Caco-2 (cell line): ENCODE measurements at regions not wholly inside any gene's neighbourhood (a gene's known extent, or its start where the extent isn't known, plus 50 kb on each side); places are given as distances from the start of the nearest gene placed in this dataset.

Source experiments
- BruUV-seq: library from RNA; stranded (reverse); fragments of 400-500 nt; replicated peaks from 2 replicates; lab custom pipeline; 2021; lab: Mats Ljungman, UMichigan
- CTCF ChIA-PET: fragments of 300-600 bp; sonication (Branson Sonifier 250); formaldehyde crosslinking; loops from one replicate; lab custom pipeline; 2022; ENCODE audit warnings: antibody characterized with exemption; lab: Charles Lee
- POLR2A ChIA-PET: fragments of 300-600 bp; sonication (Branson Sonifier 250); formaldehyde crosslinking; loops from one replicate; lab custom pipeline; 2022; ENCODE audit warnings: antibody characterized with exemption; lab: Charles Lee
- DNase-seq, 2 experiments: peaks; one replicate each; pipeline versions ENCODE4 v3.0.0 to v3.0.0-alpha.2; 2020 to 2022
- H3K27me3 ChIP-seq: replicated peaks from 2 replicates; pipeline ENCODE4 v1.6.0; 2011; ENCODE audit warnings: low read length; ENCODE audit not compliant: control insufficient read depth, insufficient read depth
- H3K36me3 ChIP-seq: 2 replicates; pipeline ENCODE4 v1.5.1; 2011; ENCODE audit warnings: low read length; ENCODE audit not compliant: control insufficient read depth, insufficient read depth
- H3K4me1 ChIP-seq: fragments of 250-450 bp; sonication (Bioruptor Pico); 2 replicates; pipeline ENCODE4 v1.5.1; 2020; ENCODE audit warnings: mild to moderate bottlenecking
- H3K4me3 ChIP-seq: 2 replicates; pipeline ENCODE4 v1.5.1; 2011; ENCODE audit warnings: low read depth, mild to moderate bottlenecking, control low read depth, low read length
- H3K9me3 ChIP-seq: fragments of 250-450 bp; sonication (Bioruptor Pico); 2 replicates; pipeline ENCODE4 v1.5.1; 2020; ENCODE audit warnings: mild to moderate bottlenecking, moderate library complexity
- H3K27ac Mint-ChIP-seq: one replicate; pipeline ENCODE4 v1.8.0; 2022; ENCODE audit warnings: mixed read lengths; ENCODE audit not compliant: unreplicated experiment
- H3K27me3 Mint-ChIP-seq: one replicate; pipeline ENCODE4 v1.8.0; 2022; ENCODE audit warnings: mixed read lengths; ENCODE audit not compliant: insufficient read depth, unreplicated experiment
- H3K36me3 Mint-ChIP-seq: one replicate; pipeline ENCODE4 v1.8.0; 2022; ENCODE audit warnings: mild to moderate bottlenecking, mixed read lengths; ENCODE audit not compliant: insufficient read depth, unreplicated experiment
- H3K4me1 Mint-ChIP-seq: one replicate; pipeline ENCODE4 v1.8.0; 2022; ENCODE audit warnings: low read depth, mixed read lengths; ENCODE audit not compliant: unreplicated experiment
- H3K4me3 Mint-ChIP-seq: one replicate; pipeline ENCODE4 v1.8.0; 2022; ENCODE audit warnings: mild to moderate bottlenecking, moderate library complexity, mixed read lengths; ENCODE audit not compliant: unreplicated experiment
- H3K9me3 Mint-ChIP-seq: one replicate; pipeline ENCODE4 v1.8.0; 2022; ENCODE audit warnings: mixed read lengths; ENCODE audit not compliant: unreplicated experiment
- intact Hi-C: fragments of 100-400 bp; cut with micrococcal nuclease; formaldehyde crosslinking; loops from one replicate; pipeline ENCODE4 v1.10.0; 2022; ENCODE audit not compliant: unreplicated experiment
- TF ChIP-seq, protein P1 (sequence below), 2 experiments: fragments of 200-600 bp in 1 of 2; IDR thresholded peaks; 1 replicate in 1 of 2; 2 replicates in 1 of 2; pipeline versions ENCODE4 v1.5.1 to v1.8.0; 2011 to 2022; ENCODE audit warnings: antibody characterized with exemption in 1 of 2, control low read depth in 1 of 2, inconsistent platforms in 1 of 2, low read depth in 1 of 2, low read length in 1 of 2, mild to moderate bottlenecking in 1 of 2, moderate library complexity in 1 of 2; ENCODE audit not compliant: insufficient read depth in 1 of 2, severe bottlenecking in 1 of 2, unreplicated experiment in 1 of 2

GRCh38 chr22:48234011-48234410 is 1471.6 kb downstream of the TBC1D22A start:
- Histone ChIP-seq H3K9me3 (no peaks in the 10 kb centered on the region), H3K4me3 (no peak overlapping the region), H3K4me1 (no peaks in the 10 kb centered on the region), H3K36me3 (no peaks in the 10 kb centered on the region), H3K27me3 (no peaks in the 10 kb centered on the region)
- no peak overlapping the region for H3K27ac Mint-ChIP-seq
- H3K27me3 Mint-ChIP-seq: no peaks in the 10 kb centered on the region
- peaks cover 36% of the 10 kb centered on the region for H3K9me3 Mint-ChIP-seq
- intact Hi-C loops: no loop called here
- TF ChIP-seq, protein P1, sequence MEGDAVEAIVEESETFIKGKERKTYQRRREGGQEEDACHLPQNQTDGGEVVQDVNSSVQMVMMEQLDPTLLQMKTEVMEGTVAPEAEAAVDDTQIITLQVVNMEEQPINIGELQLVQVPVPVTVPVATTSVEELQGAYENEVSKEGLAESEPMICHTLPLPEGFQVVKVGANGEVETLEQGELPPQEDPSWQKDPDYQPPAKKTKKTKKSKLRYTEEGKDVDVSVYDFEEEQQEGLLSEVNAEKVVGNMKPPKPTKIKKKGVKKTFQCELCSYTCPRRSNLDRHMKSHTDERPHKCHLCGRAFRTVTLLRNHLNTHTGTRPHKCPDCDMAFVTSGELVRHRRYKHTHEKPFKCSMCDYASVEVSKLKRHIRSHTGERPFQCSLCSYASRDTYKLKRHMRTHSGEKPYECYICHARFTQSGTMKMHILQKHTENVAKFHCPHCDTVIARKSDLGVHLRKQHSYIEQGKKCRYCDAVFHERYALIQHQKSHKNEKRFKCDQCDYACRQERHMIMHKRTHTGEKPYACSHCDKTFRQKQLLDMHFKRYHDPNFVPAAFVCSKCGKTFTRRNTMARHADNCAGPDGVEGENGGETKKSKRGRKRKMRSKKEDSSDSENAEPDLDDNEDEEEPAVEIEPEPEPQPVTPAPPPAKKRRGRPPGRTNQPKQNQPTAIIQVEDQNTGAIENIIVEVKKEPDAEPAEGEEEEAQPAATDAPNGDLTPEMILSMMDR (IDR thresholded peaks at IDR 0.05; ENCODE audit: insufficient read depth in 1 of 2, low read depth in 1 of 2, low read length in 1 of 2, severe bottlenecking in 1 of 2, unreplicated experiment in 1 of 2): no peak
- BruUV-seq: no TSS peak
- DNase-seq: no peak
- no peak overlapping the region for H3K4me3 Mint-ChIP-seq
- CTCF ChIA-PET: no interaction called here
- POLR2A ChIA-PET: no interaction called here
- H3K4me1 Mint-ChIP-seq: no peaks in the 10 kb centered on the region
- H3K36me3 Mint-ChIP-seq: no peaks in the 10 kb centered on the region

- no peak for DNase-seq
- Mint-ChIP-seq H3K4me3 (no peak overlapping the region), H3K27me3 (no peaks in the 10 kb centered on the region), H3K4me1 (no peaks in the 10 kb centered on the region), H3K36me3 (no peaks in the 10 kb centered on the region), H3K9me3 (peaks cover 36% of the 10 kb centered on the region), H3K27ac (no peak overlapping the region)
- Histone ChIP-seq H3K27me3 (no peaks in the 10 kb centered on the region), H3K4me3 (no peak overlapping the region), H3K36me3 (no peaks in the 10 kb centered on the region), H3K4me1 (no peaks in the 10 kb centered on the region), H3K9me3 (no peaks in the 10 kb centered on the region)
- ChIA-PET CTCF (no interaction called here), POLR2A (no interaction called here)
- intact Hi-C loops: no loop called here
- TF ChIP-seq, protein P1 (IDR thresholded peaks at IDR 0.05; ENCODE audit: insufficient read depth in 1 of 2, low read depth in 1 of 2, low read length in 1 of 2, severe bottlenecking in 1 of 2, unreplicated experiment in 1 of 2): no peak
- BruUV-seq: no TSS peak
These were observed 1471.1 kb downstream of the TBC1D22A start for GRCh38 chr22:48233586-48233985.

- no TSS peak for BruUV-seq
- no peak overlapping the region for H3K27ac Mint-ChIP-seq
- no peak overlapping the region for H3K4me3 Mint-ChIP-seq
These were observed 1466.0 kb downstream of the TBC1D22A start for GRCh38 chr22:48228468-48228867.

More at GRCh38 chr22:48228468-48228867, 1466.0 kb downstream of the TBC1D22A start:
- intact Hi-C loops: no loop called here
- Mint-ChIP-seq H3K36me3 (no peaks in the 10 kb centered on the region), H3K27me3 (peaks cover 5% of the 10 kb centered on the region), H3K9me3 (peaks cover 19% of the 10 kb centered on the region), H3K4me1 (no peaks in the 10 kb centered on the region)
- Histone ChIP-seq H3K9me3 (no peaks in the 10 kb centered on the region), H3K4me3 (no peak overlapping the region), H3K36me3 (no peaks in the 10 kb centered on the region), H3K27me3 (no peaks in the 10 kb centered on the region), H3K4me1 (no peaks in the 10 kb centered on the region)
- TF ChIP-seq, protein P1 (IDR thresholded peaks at IDR 0.05; ENCODE audit: insufficient read depth in 1 of 2, low read depth in 1 of 2, low read length in 1 of 2, severe bottlenecking in 1 of 2, unreplicated experiment in 1 of 2): no peak
- CTCF ChIA-PET: no interaction called here
- DNase-seq: no peak
- POLR2A ChIA-PET: no interaction called here
